ENCODE measurements at regions not wholly inside any gene's neighbourhood (a gene's known extent, or its start where the extent isn't known, plus 50 kb on each side); places are given as distances from the start of the nearest gene placed in this dataset.

DNA sequence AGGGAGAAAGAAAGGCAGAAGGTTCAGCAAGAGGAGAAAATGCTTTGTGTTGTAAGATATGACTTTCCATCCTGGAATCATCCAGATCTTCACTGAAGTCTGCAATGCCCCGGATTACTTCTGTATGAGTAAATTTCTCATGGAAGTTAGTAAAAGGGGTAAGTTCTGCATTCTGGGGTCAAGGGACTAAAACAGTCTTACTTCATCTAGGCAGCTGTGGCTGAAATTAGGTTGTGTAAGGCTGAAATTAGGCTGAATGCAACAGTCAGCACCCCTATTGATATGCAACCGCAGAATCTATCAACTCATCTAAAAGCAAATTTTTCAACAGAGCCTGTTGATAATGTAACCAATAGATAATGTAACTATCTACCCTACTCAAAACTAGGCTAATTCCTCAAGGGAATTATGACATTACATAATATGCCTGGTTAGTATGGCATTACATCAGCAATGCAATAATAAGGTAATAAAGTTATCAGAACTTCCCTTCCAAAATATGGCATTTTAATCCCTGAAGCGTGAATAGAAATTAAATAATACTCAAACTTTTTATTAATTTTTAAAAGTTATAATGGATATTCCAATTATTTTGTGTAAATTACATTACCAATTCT is 671.7 kb upstream of the CITED2 start:
- TF ChIP-seq, protein P1, sequence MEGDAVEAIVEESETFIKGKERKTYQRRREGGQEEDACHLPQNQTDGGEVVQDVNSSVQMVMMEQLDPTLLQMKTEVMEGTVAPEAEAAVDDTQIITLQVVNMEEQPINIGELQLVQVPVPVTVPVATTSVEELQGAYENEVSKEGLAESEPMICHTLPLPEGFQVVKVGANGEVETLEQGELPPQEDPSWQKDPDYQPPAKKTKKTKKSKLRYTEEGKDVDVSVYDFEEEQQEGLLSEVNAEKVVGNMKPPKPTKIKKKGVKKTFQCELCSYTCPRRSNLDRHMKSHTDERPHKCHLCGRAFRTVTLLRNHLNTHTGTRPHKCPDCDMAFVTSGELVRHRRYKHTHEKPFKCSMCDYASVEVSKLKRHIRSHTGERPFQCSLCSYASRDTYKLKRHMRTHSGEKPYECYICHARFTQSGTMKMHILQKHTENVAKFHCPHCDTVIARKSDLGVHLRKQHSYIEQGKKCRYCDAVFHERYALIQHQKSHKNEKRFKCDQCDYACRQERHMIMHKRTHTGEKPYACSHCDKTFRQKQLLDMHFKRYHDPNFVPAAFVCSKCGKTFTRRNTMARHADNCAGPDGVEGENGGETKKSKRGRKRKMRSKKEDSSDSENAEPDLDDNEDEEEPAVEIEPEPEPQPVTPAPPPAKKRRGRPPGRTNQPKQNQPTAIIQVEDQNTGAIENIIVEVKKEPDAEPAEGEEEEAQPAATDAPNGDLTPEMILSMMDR (IDR thresholded peaks at IDR 0.05): no peak
- no peak for TF ChIP-seq POLR2A (IDR thresholded peaks at IDR 0.05)
